WTC11 (cell line): ENCODE measurements at regions not wholly inside any gene's neighbourhood (a gene's known extent, or its start where the extent isn't known, plus 50 kb on each side); places are given as distances from the start of the nearest gene placed in this dataset.
"Not testable (repeated sequence)": the region's sequence is repeated elsewhere in the genome, so short reads cannot be mapped to it uniquely, and the experiment has no call there.

Source experiments
- ATAC-seq: fragments of 200-7000 bp; cut with Tn5 transposase; 2 replicates; pipeline ENCODE4 v1.10.0; 2021; ENCODE audit warnings: mild to moderate bottlenecking, moderate library complexity
- CTCF ChIA-PET: fragments of 300-600 bp; sonication (Branson Sonifier 250); formaldehyde crosslinking; loops from one replicate; lab custom pipeline; 2021; ENCODE audit warnings: antibody characterized with exemption; lab: Charles Lee
- POLR2A ChIA-PET: fragments of 350-600 bp; sonication (Branson Sonifier 250); formaldehyde crosslinking; loops from one replicate; lab custom pipeline; 2021; ENCODE audit warnings: antibody characterized with exemption; lab: Charles Lee
- DNase-seq: peaks from one replicate; pipeline ENCODE4 v3.0.0; 2021; ENCODE audit warnings: low spot score
- H3K27ac Mint-ChIP-seq: 2 replicates; pipeline ENCODE4 v1.8.0; 2021; ENCODE audit warnings: mixed read lengths
- H3K27me3 Mint-ChIP-seq: 2 replicates; pipeline ENCODE4 v1.8.0; 2021; ENCODE audit warnings: low read depth, mild to moderate bottlenecking, moderate library complexity, mixed read lengths
- H3K36me3 Mint-ChIP-seq: 2 replicates; pipeline ENCODE4 v1.8.0; 2021; ENCODE audit warnings: mixed read lengths
- H3K4me1 Mint-ChIP-seq: 2 replicates; pipeline ENCODE4 v1.8.0; 2022; ENCODE audit warnings: mixed read lengths
- H3K4me3 Mint-ChIP-seq: 2 replicates; pipeline ENCODE4 v1.8.0; 2021; ENCODE audit warnings: mild to moderate bottlenecking, moderate library complexity, mixed read lengths
- H3K9me3 Mint-ChIP-seq: 2 replicates; pipeline ENCODE4 v1.8.0; 2021; ENCODE audit warnings: mixed read lengths
- CREB1 ChIP-seq: sonication (generic); formaldehyde crosslinking; IDR thresholded peaks from 2 replicates; pipeline ENCODE4 v1.8.0; 2023; ENCODE audit warnings: mild to moderate bottlenecking, missing genetic modification reagents
- ELF4 ChIP-seq: sonication (generic); formaldehyde crosslinking; IDR thresholded peaks from 2 replicates; pipeline ENCODE4 v1.8.1; 2022; ENCODE audit warnings: low read depth, mild to moderate bottlenecking, moderate library complexity, missing genetic modification reagents
- EMX1 ChIP-seq: fragments of 250-450 bp; sonication (Bioruptor Pico); IDR thresholded peaks from 2 replicates; pipeline ENCODE4 v1.8.0; 2021; ENCODE audit warnings: mild to moderate bottlenecking
- ESRRA ChIP-seq: sonication (generic); formaldehyde crosslinking; IDR thresholded peaks from 2 replicates; pipeline ENCODE4 v1.8.1; 2022; ENCODE audit warnings: mild to moderate bottlenecking, missing genetic modification reagents, borderline replicate concordance
- GRHL2 ChIP-seq: fragments of 250-450 bp; sonication (Bioruptor Pico); IDR thresholded peaks from 2 replicates; pipeline ENCODE4 v1.8.0; 2022; ENCODE audit warnings: mild to moderate bottlenecking, moderate library complexity; ENCODE audit not compliant: insufficient replicate concordance, severe bottlenecking
- GTF2I ChIP-seq: fragments of 250-450 bp; sonication (Bioruptor Pico); conservative IDR thresholded peaks from 2 replicates; pipeline ENCODE4 v1.4.0; 2021; ENCODE audit warnings: mild to moderate bottlenecking
- NR2C2 ChIP-seq: sonication (generic); formaldehyde crosslinking; IDR thresholded peaks from 2 replicates; pipeline ENCODE4 v1.8.0; 2022; ENCODE audit warnings: mild to moderate bottlenecking, missing genetic modification reagents
- SMAD3 ChIP-seq: sonication (generic); formaldehyde crosslinking; IDR thresholded peaks from 2 replicates; pipeline ENCODE4 v1.8.0; 2022; ENCODE audit warnings: missing genetic modification reagents, mild to moderate bottlenecking, borderline replicate concordance
- TEAD4 ChIP-seq: sonication (generic); formaldehyde crosslinking; IDR thresholded peaks from 2 replicates; pipeline ENCODE4 v1.8.0; 2022; ENCODE audit warnings: mild to moderate bottlenecking, missing genetic modification reagents
- ZNF317 ChIP-seq: sonication (generic); formaldehyde crosslinking; IDR thresholded peaks from 2 replicates; pipeline ENCODE4 v1.8.1; 2023; ENCODE audit warnings: low read depth, mild to moderate bottlenecking, moderate library complexity, missing genetic modification reagents, borderline replicate concordance
- ZNF671 ChIP-seq: fragments of 250-450 bp; sonication (Bioruptor Pico); IDR thresholded peaks from 2 replicates; pipeline ENCODE4 v1.8.0; 2021; ENCODE audit warnings: mild to moderate bottlenecking
- TF ChIP-seq, protein P1 (sequence below): sonication (generic); formaldehyde crosslinking; IDR thresholded peaks from 2 replicates; pipeline ENCODE4 v1.8.1; 2022; ENCODE audit warnings: mild to moderate bottlenecking, moderate library complexity, missing genetic modification reagents
- TF ChIP-seq, protein P2 (sequence below): fragments of 250-450 bp; sonication (Bioruptor Pico); conservative IDR thresholded peaks from 2 replicates; pipeline ENCODE4 v1.9.0; 2021; ENCODE audit warnings: mild to moderate bottlenecking
- TF ChIP-seq, protein P3 (sequence below): sonication (generic); formaldehyde crosslinking; IDR thresholded peaks from 2 replicates; pipeline ENCODE4 v1.8.1; 2023; ENCODE audit warnings: mild to moderate bottlenecking, missing genetic modification reagents, moderate library complexity
- TF ChIP-seq, protein P4 (sequence below): sonication (generic); formaldehyde crosslinking; IDR thresholded peaks from 2 replicates; pipeline ENCODE4 v1.8.1; 2022; ENCODE audit warnings: low read depth, mild to moderate bottlenecking, moderate library complexity, missing genetic modification reagents, borderline replicate concordance
- TF ChIP-seq, protein P5 (sequence below): sonication (generic); formaldehyde crosslinking; IDR thresholded peaks from 2 replicates; pipeline ENCODE4 v1.8.1; 2023; ENCODE audit warnings: mild to moderate bottlenecking, missing genetic modification reagents
- TF ChIP-seq, protein P6 (sequence below): sonication (generic); formaldehyde crosslinking; IDR thresholded peaks from 2 replicates; pipeline ENCODE4 v1.8.1; 2022; ENCODE audit warnings: missing genetic modification reagents, borderline replicate concordance
- TF ChIP-seq, protein P7 (sequence below): sonication (generic); formaldehyde crosslinking; IDR thresholded peaks from 2 replicates; pipeline ENCODE4 v1.8.1; 2023; ENCODE audit warnings: mild to moderate bottlenecking, missing genetic modification reagents, borderline replicate concordance
- TF ChIP-seq, protein P8 (sequence below): sonication (generic); formaldehyde crosslinking; IDR thresholded peaks from 2 replicates; pipeline ENCODE4 v1.8.0; 2022; ENCODE audit warnings: mild to moderate bottlenecking, missing genetic modification reagents

DNA sequence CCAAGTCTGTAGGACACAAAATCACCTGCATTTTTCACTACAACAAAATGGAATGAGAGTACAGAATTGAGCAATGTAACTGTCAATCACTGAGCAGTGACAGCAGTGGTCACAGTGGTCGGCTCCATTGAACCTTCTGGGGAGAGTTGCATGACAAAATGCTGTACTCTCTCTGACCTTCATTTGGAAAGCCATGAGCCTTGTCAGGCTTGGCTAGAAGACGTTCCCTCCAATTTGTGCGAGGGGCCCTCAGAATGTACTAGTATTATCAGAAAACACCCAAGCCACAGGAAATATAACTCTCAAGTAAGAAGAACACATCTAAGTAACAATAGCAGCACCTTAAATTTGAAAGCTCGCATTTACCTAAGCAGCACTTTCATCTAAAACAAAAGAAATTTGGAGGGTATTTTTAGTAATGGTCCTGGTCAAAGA, 425.6 kb upstream of the MEF2C start (continued):
- TF ChIP-seq, protein P1, sequence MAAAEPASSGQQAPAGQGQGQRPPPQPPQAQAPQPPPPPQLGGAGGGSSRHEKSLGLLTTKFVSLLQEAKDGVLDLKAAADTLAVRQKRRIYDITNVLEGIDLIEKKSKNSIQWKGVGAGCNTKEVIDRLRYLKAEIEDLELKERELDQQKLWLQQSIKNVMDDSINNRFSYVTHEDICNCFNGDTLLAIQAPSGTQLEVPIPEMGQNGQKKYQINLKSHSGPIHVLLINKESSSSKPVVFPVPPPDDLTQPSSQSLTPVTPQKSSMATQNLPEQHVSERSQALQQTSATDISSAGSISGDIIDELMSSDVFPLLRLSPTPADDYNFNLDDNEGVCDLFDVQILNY (CRISPR knock-in tag), result no peak
- no peak for TF ChIP-seq CREB1 (CRISPR knock-in tag)

DNA sequence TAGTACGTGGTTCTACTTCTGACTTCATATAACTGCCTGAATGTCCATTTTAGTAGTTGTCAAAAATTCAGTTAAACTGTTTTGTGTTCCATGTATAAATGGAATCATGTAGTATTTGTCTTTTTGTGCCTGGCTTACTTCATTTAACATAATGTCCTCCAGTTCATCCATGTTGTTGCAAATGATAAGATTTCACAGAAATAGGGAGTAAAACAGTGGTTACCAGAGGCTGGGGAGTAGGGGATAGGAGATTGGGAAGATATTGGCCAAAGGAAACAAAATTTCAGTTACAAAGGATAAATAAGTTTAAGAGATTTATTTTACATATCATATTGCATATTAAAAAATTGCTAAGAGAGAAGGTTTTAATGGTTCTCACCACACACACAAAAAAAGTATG, 425.0 kb upstream of the MEF2C start:
- Mint-ChIP-seq H3K9me3 (no peaks in the 10 kb centered on the region; the same call in 1 of the 2 replicates), H3K27ac (no peak overlapping the region), H3K4me3 (no peak overlapping the region), H3K36me3 (no peaks in the 10 kb centered on the region), H3K4me1 (peaks cover 8% of the 10 kb centered on the region), H3K27me3 (no peaks in the 10 kb centered on the region)
- CTCF ChIA-PET, result no interaction called here
- POLR2A ChIA-PET, result no interaction called here
- DNase-seq (no peak), ATAC-seq (no peak)
- TF ChIP-seq, protein P2, sequence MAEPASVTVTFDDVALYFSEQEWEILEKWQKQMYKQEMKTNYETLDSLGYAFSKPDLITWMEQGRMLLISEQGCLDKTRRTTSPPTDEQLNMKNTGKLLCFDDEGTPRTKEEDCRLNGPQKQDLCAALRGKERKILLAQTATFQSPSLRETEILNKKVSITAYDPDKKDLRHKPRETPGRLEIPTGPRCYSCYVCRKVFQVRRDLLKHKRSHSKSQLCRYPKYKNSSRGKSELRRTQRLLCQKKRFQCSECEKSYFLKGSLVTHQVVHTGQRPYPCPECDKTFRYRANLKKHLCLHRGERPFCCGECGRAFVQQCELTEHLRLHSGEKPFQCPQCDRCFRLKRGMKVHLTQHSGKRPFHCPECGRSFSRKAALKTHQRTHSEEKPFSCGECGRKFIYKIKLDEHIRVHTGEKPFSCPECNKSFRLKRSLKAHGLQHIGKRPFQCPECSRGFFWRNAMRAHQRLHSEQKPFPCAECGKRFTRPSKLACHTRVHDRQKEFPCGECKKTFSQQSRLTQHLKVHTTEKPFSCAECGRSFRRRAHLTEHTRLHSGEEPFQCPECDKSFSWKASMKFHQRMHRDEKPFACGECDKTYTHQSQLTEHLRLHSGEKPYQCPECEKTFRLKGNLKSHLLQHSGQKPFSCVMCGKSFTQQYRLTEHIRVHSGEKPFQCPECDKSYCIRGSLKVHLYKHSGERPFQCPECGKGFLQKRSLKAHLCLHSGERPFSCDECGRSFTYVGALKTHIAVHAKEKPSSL (CRISPR knock-in tag), result no peak
- TF ChIP-seq CREB1 (CRISPR knock-in tag) (no peak), ESRRA (CRISPR knock-in tag) (no peak), SMAD3 (CRISPR knock-in tag) (no peak), EMX1 (CRISPR knock-in tag) (no peak), ZNF317 (CRISPR knock-in tag) (no peak), ZNF671 (CRISPR knock-in tag) (no peak), GTF2I (no peak), ELF4 (CRISPR knock-in tag) (no peak), NR2C2 (CRISPR knock-in tag) (no peak), GRHL2 (no peak), TEAD4 (no peak)
- TF ChIP-seq, protein P3, sequence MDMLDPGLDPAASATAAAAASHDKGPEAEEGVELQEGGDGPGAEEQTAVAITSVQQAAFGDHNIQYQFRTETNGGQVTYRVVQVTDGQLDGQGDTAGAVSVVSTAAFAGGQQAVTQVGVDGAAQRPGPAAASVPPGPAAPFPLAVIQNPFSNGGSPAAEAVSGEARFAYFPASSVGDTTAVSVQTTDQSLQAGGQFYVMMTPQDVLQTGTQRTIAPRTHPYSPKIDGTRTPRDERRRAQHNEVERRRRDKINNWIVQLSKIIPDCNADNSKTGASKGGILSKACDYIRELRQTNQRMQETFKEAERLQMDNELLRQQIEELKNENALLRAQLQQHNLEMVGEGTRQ (CRISPR knock-in tag), result no peak
- TF ChIP-seq, protein P4, sequence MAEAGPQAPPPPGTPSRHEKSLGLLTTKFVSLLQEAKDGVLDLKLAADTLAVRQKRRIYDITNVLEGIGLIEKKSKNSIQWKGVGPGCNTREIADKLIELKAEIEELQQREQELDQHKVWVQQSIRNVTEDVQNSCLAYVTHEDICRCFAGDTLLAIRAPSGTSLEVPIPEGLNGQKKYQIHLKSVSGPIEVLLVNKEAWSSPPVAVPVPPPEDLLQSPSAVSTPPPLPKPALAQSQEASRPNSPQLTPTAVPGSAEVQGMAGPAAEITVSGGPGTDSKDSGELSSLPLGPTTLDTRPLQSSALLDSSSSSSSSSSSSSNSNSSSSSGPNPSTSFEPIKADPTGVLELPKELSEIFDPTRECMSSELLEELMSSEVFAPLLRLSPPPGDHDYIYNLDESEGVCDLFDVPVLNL (CRISPR knock-in tag), result no peak
- TF ChIP-seq, protein P5, sequence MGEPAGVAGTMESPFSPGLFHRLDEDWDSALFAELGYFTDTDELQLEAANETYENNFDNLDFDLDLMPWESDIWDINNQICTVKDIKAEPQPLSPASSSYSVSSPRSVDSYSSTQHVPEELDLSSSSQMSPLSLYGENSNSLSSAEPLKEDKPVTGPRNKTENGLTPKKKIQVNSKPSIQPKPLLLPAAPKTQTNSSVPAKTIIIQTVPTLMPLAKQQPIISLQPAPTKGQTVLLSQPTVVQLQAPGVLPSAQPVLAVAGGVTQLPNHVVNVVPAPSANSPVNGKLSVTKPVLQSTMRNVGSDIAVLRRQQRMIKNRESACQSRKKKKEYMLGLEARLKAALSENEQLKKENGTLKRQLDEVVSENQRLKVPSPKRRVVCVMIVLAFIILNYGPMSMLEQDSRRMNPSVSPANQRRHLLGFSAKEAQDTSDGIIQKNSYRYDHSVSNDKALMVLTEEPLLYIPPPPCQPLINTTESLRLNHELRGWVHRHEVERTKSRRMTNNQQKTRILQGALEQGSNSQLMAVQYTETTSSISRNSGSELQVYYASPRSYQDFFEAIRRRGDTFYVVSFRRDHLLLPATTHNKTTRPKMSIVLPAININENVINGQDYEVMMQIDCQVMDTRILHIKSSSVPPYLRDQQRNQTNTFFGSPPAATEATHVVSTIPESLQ, result no peak
- TF ChIP-seq, protein P6, sequence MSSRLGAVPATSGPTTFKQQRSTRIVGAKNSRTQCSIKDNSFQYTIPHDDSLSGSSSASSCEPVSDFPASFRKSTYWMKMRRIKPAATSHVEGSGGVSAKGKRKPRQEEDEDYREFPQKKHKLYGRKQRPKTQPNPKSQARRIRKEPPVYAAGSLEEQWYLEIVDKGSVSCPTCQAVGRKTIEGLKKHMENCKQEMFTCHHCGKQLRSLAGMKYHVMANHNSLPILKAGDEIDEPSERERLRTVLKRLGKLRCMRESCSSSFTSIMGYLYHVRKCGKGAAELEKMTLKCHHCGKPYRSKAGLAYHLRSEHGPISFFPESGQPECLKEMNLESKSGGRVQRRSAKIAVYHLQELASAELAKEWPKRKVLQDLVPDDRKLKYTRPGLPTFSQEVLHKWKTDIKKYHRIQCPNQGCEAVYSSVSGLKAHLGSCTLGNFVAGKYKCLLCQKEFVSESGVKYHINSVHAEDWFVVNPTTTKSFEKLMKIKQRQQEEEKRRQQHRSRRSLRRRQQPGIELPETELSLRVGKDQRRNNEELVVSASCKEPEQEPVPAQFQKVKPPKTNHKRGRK (CRISPR knock-in tag), result no peak
- TF ChIP-seq, protein P7, sequence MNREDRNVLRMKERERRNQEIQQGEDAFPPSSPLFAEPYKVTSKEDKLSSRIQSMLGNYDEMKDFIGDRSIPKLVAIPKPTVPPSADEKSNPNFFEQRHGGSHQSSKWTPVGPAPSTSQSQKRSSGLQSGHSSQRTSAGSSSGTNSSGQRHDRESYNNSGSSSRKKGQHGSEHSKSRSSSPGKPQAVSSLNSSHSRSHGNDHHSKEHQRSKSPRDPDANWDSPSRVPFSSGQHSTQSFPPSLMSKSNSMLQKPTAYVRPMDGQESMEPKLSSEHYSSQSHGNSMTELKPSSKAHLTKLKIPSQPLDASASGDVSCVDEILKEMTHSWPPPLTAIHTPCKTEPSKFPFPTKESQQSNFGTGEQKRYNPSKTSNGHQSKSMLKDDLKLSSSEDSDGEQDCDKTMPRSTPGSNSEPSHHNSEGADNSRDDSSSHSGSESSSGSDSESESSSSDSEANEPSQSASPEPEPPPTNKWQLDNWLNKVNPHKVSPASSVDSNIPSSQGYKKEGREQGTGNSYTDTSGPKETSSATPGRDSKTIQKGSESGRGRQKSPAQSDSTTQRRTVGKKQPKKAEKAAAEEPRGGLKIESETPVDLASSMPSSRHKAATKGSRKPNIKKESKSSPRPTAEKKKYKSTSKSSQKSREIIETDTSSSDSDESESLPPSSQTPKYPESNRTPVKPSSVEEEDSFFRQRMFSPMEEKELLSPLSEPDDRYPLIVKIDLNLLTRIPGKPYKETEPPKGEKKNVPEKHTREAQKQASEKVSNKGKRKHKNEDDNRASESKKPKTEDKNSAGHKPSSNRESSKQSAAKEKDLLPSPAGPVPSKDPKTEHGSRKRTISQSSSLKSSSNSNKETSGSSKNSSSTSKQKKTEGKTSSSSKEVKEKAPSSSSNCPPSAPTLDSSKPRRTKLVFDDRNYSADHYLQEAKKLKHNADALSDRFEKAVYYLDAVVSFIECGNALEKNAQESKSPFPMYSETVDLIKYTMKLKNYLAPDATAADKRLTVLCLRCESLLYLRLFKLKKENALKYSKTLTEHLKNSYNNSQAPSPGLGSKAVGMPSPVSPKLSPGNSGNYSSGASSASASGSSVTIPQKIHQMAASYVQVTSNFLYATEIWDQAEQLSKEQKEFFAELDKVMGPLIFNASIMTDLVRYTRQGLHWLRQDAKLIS (CRISPR knock-in tag), result no peak
- TF ChIP-seq, protein P8, sequence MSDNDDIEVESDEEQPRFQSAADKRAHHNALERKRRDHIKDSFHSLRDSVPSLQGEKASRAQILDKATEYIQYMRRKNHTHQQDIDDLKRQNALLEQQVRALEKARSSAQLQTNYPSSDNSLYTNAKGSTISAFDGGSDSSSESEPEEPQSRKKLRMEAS, result no peak

DNA sequence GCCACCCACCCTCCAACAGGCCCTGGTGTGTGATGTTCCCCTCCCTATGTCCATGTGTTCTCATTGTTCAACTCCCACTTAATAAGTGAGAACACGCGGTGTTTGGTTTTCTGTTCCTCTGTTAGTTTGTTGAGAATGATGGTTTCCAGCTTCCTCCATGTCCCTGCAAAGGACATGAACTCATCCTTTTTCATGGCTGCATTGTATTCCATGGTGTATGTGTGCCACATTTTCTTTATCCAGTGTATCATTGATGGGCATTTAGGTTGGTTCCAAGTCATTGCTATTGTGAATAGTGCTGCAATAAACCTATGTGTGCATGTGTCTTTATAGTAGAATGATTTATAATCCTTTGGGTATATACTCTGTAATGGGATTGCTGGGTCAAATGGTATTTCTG, 424.2 kb upstream of the MEF2C start:
- H3K27me3 Mint-ChIP-seq, H3K4me1 Mint-ChIP-seq, CTCF ChIA-PET, H3K9me3 Mint-ChIP-seq, H3K4me3 Mint-ChIP-seq, H3K36me3 Mint-ChIP-seq, H3K27ac Mint-ChIP-seq, DNase-seq, ATAC-seq, POLR2A ChIA-PET: not testable (repeated sequence)
